NCI-H187 (cell line): ENCODE measurements at regions not wholly inside any gene's neighbourhood (a gene's known extent, or its start where the extent isn't known, plus 50 kb on each side); places are given as distances from the start of the nearest gene placed in this dataset.

ENCODE experiments used
- DNase-seq, 2 experiments: peaks; one replicate each; lab custom pipeline; 2025; lab: John Stamatoyannopoulos, UW

- no peak for DNase-seq
Observed at GRCh38 chr7:46671108-46671769, 750.2 kb upstream of the IGFBP3 start.

GRCh38 chr7:46669028-46669427 lies 748.0 kb upstream of the IGFBP3 start:
- DNase-seq: no peak

- DNase-seq: no peak
Observed at GRCh38 chr7:46664453-46664852, 743.4 kb upstream of the IGFBP3 start.

- DNase-seq: no peak
Observed at GRCh38 chr7:46663025-46663424, 742.0 kb upstream of the IGFBP3 start.

GRCh38 chr7:46661431-46661830 lies 740.4 kb upstream of the IGFBP3 start:
- DNase-seq: no peak

GRCh38 chr7:46660402-46660980 lies 739.4 kb upstream of the IGFBP3 start:
- no peak for DNase-seq

- no peak for DNase-seq
Observed at GRCh38 chr7:46658281-46658680, 737.2 kb upstream of the IGFBP3 start.

GRCh38 chr7:46654546-46655443 lies 733.7 kb upstream of the IGFBP3 start:
- no peak for DNase-seq

GRCh38 chr7:46653848-46654247 lies 732.8 kb upstream of the IGFBP3 start:
- DNase-seq: no peak

- DNase-seq: no peak
Observed at GRCh38 chr7:46652317-46652716, 731.2 kb upstream of the IGFBP3 start.

GRCh38 chr7:46651561-46652088 lies 730.6 kb upstream of the IGFBP3 start:
- no peak for DNase-seq

GRCh38 chr7:46651070-46651469 lies 730.0 kb upstream of the IGFBP3 start:
- no peak for DNase-seq

GRCh38 chr7:46649876-46650275 lies 728.8 kb upstream of the IGFBP3 start:
- DNase-seq: no peak

GRCh38 chr7:46637793-46638735 lies 717.0 kb upstream of the IGFBP3 start:
- DNase-seq: no peak

GRCh38 chr7:46636022-46636421 lies 715.0 kb upstream of the IGFBP3 start:
- DNase-seq: no peak

- DNase-seq: no peak
Observed at GRCh38 chr7:46633630-46634240, 712.7 kb upstream of the IGFBP3 start.

GRCh38 chr7:46633200-46633599 lies 712.1 kb upstream of the IGFBP3 start:
- DNase-seq: no peak

GRCh38 chr7:46630031-46630430 lies 709.0 kb upstream of the IGFBP3 start:
- no peak for DNase-seq

GRCh38 chr7:46628389-46628788 lies 707.3 kb upstream of the IGFBP3 start:
- no peak for DNase-seq

GRCh38 chr7:46626691-46627310 lies 705.7 kb upstream of the IGFBP3 start:
- DNase-seq: no peak

- no peak for DNase-seq
Observed at GRCh38 chr7:46626261-46626660, 705.2 kb upstream of the IGFBP3 start.
